ENCODE measurements at regions not wholly inside any gene's neighbourhood (a gene's known extent, or its start where the extent isn't known, plus 50 kb on each side); places are given as distances from the start of the nearest gene placed in this dataset.

- TF ChIP-seq THAP8 (CRISPR knock-in tag; IDR thresholded peaks at IDR 0.05; ENCODE audit: borderline replicate concordance) (no peak), ZNF496 (CRISPR knock-in tag; IDR thresholded peaks at IDR 0.05; ENCODE audit: insufficient replicate concordance) (no peak)
Observed at GRCh38 chr19:13573056-13573667, 66.9 kb upstream of the CACNA1A start (continued).

- BruUV-seq (replicated peaks), result no TSS peak
- in situ Hi-C loops (cut with HindIII; ENCODE audit: extremely low pct_ligation_motif_present, low pct_unique_long_range_greater_than_20kb), result no loop called here
- POLR2A ChIA-PET, result no interaction called here
- H3K36me3 ChIP-seq (replicated peaks in 1 of 2; ENCODE audit: control insufficient read depth in 1 of 2, insufficient read depth in 2 of 2, low read length in 2 of 2), result no peaks in the 10 kb centered on the region
- H3K4me3 ChIP-seq (replicated peaks in 1 of 3; ENCODE audit: insufficient read depth in 1 of 3, low read depth in 2 of 3, low read length in 3 of 3), result no peak overlapping the region
- ATAC-seq (no peak), FAIRE-seq (no peak), DNase-seq (ENCODE audit: low spot score) (no peak)
- no peak overlapping the region for H3K9ac ChIP-seq (ENCODE audit: insufficient read depth, low read depth, low read length)
- H3K79me2 ChIP-seq (ENCODE audit: insufficient read depth, low read length), result no peaks in the 10 kb centered on the region
- no peaks in the 10 kb centered on the region; a peak in 1 of 5 replicates for H3K27me3 ChIP-seq (ENCODE audit: control insufficient read depth in 1 of 2, insufficient read depth in 2 of 2, low read length in 2 of 2)
- TF ChIP-seq RAD21 (CRISPR knock-in tag; IDR thresholded peaks at IDR 0.05) (no peak), HNRNPL (IDR thresholded peaks at IDR 0.05; ENCODE audit: low read depth, low read length) (no peak), ZBTB1 (CRISPR knock-in tag; IDR thresholded peaks at IDR 0.05; ENCODE audit: borderline replicate concordance) (no peak), ZNF574 (CRISPR knock-in tag; IDR thresholded peaks at IDR 0.05) (no peak), FOXA1 (IDR thresholded peaks at IDR 0.05) (no peak), FOXA1 (CRISPR knock-in tag; IDR thresholded peaks at IDR 0.05) (no peak), PHF8 (CRISPR knock-in tag; IDR thresholded peaks at IDR 0.05) (no peak), SOX5 (CRISPR knock-in tag; IDR thresholded peaks at IDR 0.05; ENCODE audit: borderline replicate concordance) (no peak), ATF7 (IDR thresholded peaks at IDR 0.05) (no peak), ATF7 (CRISPR knock-in tag; IDR thresholded peaks at IDR 0.05) (no peak), MYPOP (CRISPR knock-in tag; IDR thresholded peaks at IDR 0.05) (no peak), ZNF441 (CRISPR knock-in tag; IDR thresholded peaks at IDR 0.05; ENCODE audit: borderline replicate concordance) (no peak), ATF6 (CRISPR knock-in tag; conservative IDR thresholded peaks at IDR 0.05) (no peak), ZNF75D (CRISPR knock-in tag; IDR thresholded peaks at IDR 0.05; ENCODE audit: borderline replicate concordance) (no peak), ZNF33A (CRISPR knock-in tag; IDR thresholded peaks at IDR 0.05; ENCODE audit: borderline replicate concordance) (no peak), HCFC1 (IDR thresholded peaks at IDR 0.05; ENCODE audit: low read depth, low read length) (no peak)
- no peak overlapping the region for H2AFZ ChIP-seq (ENCODE audit: low read length)
- H3K4me1 ChIP-seq (ENCODE audit: insufficient read depth, low read length), result no peaks in the 10 kb centered on the region
- intact Hi-C loops (cut with micrococcal nuclease; ENCODE audit: unreplicated experiment), result no loop called here
- H4K20me1 ChIP-seq (ENCODE audit: insufficient read depth, low read length), result no peaks in the 10 kb centered on the region
- WGBS (ENCODE audit: low lambda C conversion rate), result 0% methylated on average over 4 of the region's 4 CpGs
- H3K9me3 ChIP-seq (ENCODE audit: low read length), result no peaks in the 10 kb centered on the region
- CTCF ChIA-PET (ENCODE audit: low intra/inter-chr PET ratio, low total read pairs), result no interaction called here
- H3K4me2 ChIP-seq (ENCODE audit: low read depth, low read length), result no peak overlapping the region
- H3K27ac ChIP-seq (ENCODE audit: extremely low read length, insufficient read depth, low read length), result no peak overlapping the region
Observed at GRCh38 chr19:13561461-13561860, 55.2 kb upstream of the CACNA1A start.

All from HepG2 (cell line).